ENCODE measurements at regions not wholly inside any gene's neighbourhood (a gene's known extent, or its start where the extent isn't known, plus 50 kb on each side); places are given as distances from the start of the nearest gene placed in this dataset.

- no peaks in the 10 kb centered on the region for H3K4me1 Mint-ChIP-seq
- no peaks in the 10 kb centered on the region for H3K9me3 Mint-ChIP-seq
- intact Hi-C loops (cut with micrococcal nuclease), result loop anchor here (1.0 kb wide), 1 partner anchor 122 kb away; no protein-coding TSS in a partner anchor
- TF ChIP-seq CTCF (IDR thresholded peaks at IDR 0.05), result no peak
- Histone ChIP-seq H3K4me3 (ENCODE audit: low read length) (no peak overlapping the region), H3K9me3 (ENCODE audit: control insufficient read depth, insufficient read depth, low read length) (no peaks in the 10 kb centered on the region), H3K36me3 (ENCODE audit: control insufficient read depth, insufficient read depth, low read length) (no peaks in the 10 kb centered on the region), H3K27ac (ENCODE audit: low read length) (no peak overlapping the region), H3K27me3 (ENCODE audit: control insufficient read depth, insufficient read depth, low read length) (no peaks in the 10 kb centered on the region), H3K4me1 (ENCODE audit: control insufficient read depth, insufficient read depth, low read length) (no peaks in the 10 kb centered on the region)
- 92% methylated on average over 15 of the region's 15 CpGs for whole genome bisulfite sequencing (ENCODE audit: insufficient coverage)
- H3K36me3 Mint-ChIP-seq, result no peaks in the 10 kb centered on the region
- H3K27me3 Mint-ChIP-seq (ENCODE audit: low read depth in 2 of 2), result peaks cover 0 to 5% of the 10 kb centered on the region in 2 donors
- ATAC-seq (no peak), DNase-seq (no peak)
- no peak overlapping the region for H3K4me3 Mint-ChIP-seq
- no peak overlapping the region for H3K27ac Mint-ChIP-seq
These were observed 62.9 kb upstream of the IL17B start for GRCh38 chr5:149441986-149442385.

GRCh38 chr5:149441194-149441753 is 62.2 kb upstream of the IL17B start:
- no peak for TF ChIP-seq CTCF (IDR thresholded peaks at IDR 0.05)
- Mint-ChIP-seq H3K9me3 (no peaks in the 10 kb centered on the region), H3K27me3 (ENCODE audit: low read depth in 2 of 2) (peaks cover 6% of the 10 kb centered on the region in 2 donors), H3K36me3 (no peaks in the 10 kb centered on the region), H3K4me3 (no peak overlapping the region), H3K4me1 (no peaks in the 10 kb centered on the region), H3K27ac (no peak overlapping the region)
- Histone ChIP-seq H3K27me3 (ENCODE audit: control insufficient read depth, insufficient read depth, low read length) (no peaks in the 10 kb centered on the region), H3K27ac (ENCODE audit: low read length) (no peak overlapping the region), H3K9me3 (ENCODE audit: control insufficient read depth, insufficient read depth, low read length) (no peaks in the 10 kb centered on the region), H3K36me3 (ENCODE audit: control insufficient read depth, insufficient read depth, low read length) (no peaks in the 10 kb centered on the region), H3K4me3 (ENCODE audit: low read length) (no peak overlapping the region), H3K4me1 (ENCODE audit: control insufficient read depth, insufficient read depth, low read length) (no peaks in the 10 kb centered on the region)
- WGBS (ENCODE audit: insufficient coverage), result 91% methylated on average over 14 of the region's 14 CpGs
- DNase-seq (no peak), ATAC-seq (no peak)
- intact Hi-C loops (cut with micrococcal nuclease), result no loop called here

- Histone ChIP-seq H3K27ac (ENCODE audit: low read length) (no peak overlapping the region), H3K36me3 (ENCODE audit: control insufficient read depth, insufficient read depth, low read length) (no peaks in the 10 kb centered on the region), H3K4me3 (ENCODE audit: low read length) (no peak overlapping the region), H3K9me3 (ENCODE audit: control insufficient read depth, insufficient read depth, low read length) (no peaks in the 10 kb centered on the region), H3K27me3 (ENCODE audit: control insufficient read depth, insufficient read depth, low read length) (peaks cover 3% of the 10 kb centered on the region), H3K4me1 (ENCODE audit: control insufficient read depth, insufficient read depth, low read length) (no peaks in the 10 kb centered on the region)
- Mint-ChIP-seq H3K4me1 (no peaks in the 10 kb centered on the region), H3K27me3 (ENCODE audit: low read depth in 2 of 2) (peaks cover 9 to 10% of the 10 kb centered on the region in 2 donors), H3K4me3 (no peak overlapping the region), H3K36me3 (no peaks in the 10 kb centered on the region), H3K9me3 (no peaks in the 10 kb centered on the region), H3K27ac (no peak overlapping the region)
- WGBS (ENCODE audit: insufficient coverage), result 41% methylated on average over 7 of the region's 8 CpGs
- DNase-seq (no peak), ATAC-seq (no peak)
- TF ChIP-seq CTCF (IDR thresholded peaks at IDR 0.05), result no peak
- intact Hi-C loops (cut with micrococcal nuclease), result no loop called here
These were observed 60.9 kb upstream of the IL17B start for GRCh38 chr5:149439899-149440542.

- Mint-ChIP-seq H3K27ac (no peak overlapping the region), H3K27me3 (ENCODE audit: low read depth in 2 of 2) (peaks cover 9 to 10% of the 10 kb centered on the region in 2 donors), H3K4me1 (no peaks in the 10 kb centered on the region), H3K36me3 (no peaks in the 10 kb centered on the region), H3K4me3 (no peak overlapping the region), H3K9me3 (no peaks in the 10 kb centered on the region)
- peaks cover 3% of the 10 kb centered on the region for H3K27me3 ChIP-seq (ENCODE audit: control insufficient read depth, insufficient read depth, low read length)
- no peaks in the 10 kb centered on the region for H3K4me1 ChIP-seq (ENCODE audit: control insufficient read depth, insufficient read depth, low read length)
- H3K4me3 ChIP-seq (ENCODE audit: low read length), result no peak overlapping the region
- H3K27ac ChIP-seq (ENCODE audit: low read length), result no peak overlapping the region
- ATAC-seq, result no peak
- intact Hi-C loops (cut with micrococcal nuclease), result no loop called here
- TF ChIP-seq CTCF (IDR thresholded peaks at IDR 0.05), result no peak
- DNase-seq, result no peak
- 83% methylated on average over 1 of the region's 1 CpG for WGBS (ENCODE audit: insufficient coverage)
- H3K9me3 ChIP-seq (ENCODE audit: control insufficient read depth, insufficient read depth, low read length), result no peaks in the 10 kb centered on the region
- no peaks in the 10 kb centered on the region for H3K36me3 ChIP-seq (ENCODE audit: control insufficient read depth, insufficient read depth, low read length)
These were observed 59.6 kb upstream of the IL17B start for GRCh38 chr5:149438711-149439132.
